HG03378 (cell line): ENCODE measurements at regions not wholly inside any gene's neighbourhood (a gene's known extent, or its start where the extent isn't known, plus 50 kb on each side); places are given as distances from the start of the nearest gene placed in this dataset.
A peak's percentile ranks its signal among the peaks of the same experiment; 100 is the strongest.

Experiments used
- ATAC-seq: cut with Tn5 transposase; IDR thresholded peaks from one replicate; pipeline ENCODE4 v1.9.1; 2021; ENCODE audit warnings: mild to moderate bottlenecking, moderate library complexity; ENCODE audit not compliant: unreplicated experiment

DNA sequence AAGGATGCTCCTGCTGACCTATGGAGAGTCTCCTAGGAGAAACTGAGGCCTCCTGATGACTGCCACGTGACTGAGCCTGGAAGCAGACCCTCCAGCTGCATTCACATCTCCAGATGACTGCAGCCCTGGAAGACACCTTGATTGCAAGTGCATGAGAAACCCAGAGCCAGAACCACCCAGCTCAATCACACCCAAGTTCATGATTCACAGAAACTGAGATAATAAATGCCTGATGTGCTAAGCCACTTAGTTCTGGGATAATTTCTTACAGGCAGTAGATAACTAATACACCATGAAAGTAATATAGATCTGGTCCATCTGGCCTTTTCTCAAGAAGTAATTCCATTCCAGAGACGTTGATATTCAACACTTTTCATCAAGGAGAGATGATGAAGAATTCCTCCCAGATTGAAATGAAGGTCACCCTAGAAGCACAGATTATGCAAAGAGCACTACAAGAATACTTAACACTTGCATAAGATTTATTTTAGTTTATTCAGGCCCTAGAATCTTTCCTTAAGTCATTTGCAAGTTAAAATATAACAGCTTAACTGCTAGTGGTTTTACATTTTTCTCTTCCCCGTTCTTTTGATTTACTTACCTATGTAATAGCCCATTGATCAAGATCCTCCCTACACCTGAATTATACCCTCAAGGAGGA is 208.2 kb upstream of the INHBA start:
- ATAC-seq: no peak

DNA sequence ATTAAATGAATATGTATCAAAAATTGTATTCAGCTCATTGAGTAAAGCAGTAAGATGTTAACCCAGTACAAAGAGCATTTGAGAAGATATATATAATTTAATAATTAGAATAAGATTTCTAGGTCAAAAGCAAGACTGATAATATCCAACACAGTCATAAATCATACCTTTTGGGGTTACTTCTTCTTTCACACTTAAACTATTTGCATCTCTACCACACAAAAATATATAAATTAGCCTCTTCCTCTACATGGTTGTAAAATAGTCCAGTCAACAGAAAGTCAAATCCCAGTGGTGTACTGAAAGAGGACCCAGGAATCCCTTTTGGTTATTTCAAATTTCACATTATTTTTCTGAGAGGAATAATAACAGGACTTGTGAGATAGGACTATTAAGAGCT is 204.6 kb upstream of the INHBA start:
- ATAC-seq: no peak

DNA sequence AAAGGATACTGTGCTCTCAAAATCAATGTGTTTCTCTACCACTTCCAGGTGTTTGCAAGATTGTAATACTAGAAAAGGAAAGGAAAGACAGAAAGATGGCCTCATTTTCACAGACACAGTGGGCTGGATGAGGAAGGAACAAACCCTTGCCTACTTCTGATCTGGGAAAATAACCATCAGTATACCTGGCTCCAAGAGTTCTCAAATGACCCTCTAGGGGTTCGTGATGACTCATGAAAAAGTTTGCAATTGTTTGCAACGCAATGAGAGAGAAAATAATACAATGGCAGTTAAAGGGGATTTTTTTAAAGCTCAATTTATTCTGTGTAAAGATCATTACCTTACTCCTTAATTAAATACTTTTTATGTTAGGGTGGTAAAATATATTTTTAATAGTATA is 197.6 kb upstream of the INHBA start:
- no peak for ATAC-seq

DNA sequence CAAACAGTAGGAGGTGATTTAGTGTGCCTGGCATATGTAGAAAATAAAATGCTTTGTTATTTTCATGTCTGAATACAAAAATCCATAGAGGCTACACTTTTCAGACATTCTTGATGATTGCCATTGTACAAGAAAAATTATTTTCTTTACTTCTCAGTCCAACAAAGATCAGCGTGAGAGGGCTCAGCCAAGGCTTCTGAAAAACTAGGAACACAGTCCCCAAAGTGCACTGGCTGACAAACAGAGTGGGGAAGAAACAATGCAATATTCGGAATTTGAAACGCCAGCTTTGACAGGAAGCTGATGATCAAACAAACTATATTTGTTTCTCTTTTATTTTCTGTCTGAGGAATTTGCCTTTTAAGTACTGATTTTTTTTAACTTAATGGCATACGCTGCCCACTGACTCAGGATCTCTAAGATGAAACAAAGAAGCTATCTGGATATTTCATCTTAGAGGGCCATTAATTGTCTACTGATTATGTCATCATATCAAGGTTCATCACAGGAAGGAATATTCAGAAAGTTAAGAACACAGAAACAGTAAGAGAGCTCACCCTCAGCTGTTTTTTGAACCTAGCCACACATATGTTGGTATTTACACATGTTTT is 197.0 kb upstream of the INHBA start:
- ATAC-seq: no peak

DNA sequence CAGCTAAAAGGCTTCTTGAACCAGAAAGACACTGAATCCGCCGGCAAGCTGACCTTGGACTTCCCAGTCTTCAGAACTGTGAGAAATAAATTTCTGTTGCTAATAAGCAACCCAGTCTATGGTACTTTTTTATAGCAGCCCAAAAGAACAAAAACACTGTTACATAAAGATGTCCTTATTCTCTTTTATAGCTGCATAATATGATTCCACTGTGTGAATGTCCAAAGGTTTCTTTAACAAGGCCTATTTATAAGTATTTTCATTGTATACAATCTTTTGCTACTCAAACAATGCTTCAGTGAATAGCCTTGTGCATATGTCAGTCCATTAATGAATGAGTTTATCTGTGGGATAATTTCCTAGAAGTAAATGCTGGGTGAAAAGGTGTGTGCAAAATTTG is 190.8 kb upstream of the INHBA start:
- no peak for ATAC-seq

DNA sequence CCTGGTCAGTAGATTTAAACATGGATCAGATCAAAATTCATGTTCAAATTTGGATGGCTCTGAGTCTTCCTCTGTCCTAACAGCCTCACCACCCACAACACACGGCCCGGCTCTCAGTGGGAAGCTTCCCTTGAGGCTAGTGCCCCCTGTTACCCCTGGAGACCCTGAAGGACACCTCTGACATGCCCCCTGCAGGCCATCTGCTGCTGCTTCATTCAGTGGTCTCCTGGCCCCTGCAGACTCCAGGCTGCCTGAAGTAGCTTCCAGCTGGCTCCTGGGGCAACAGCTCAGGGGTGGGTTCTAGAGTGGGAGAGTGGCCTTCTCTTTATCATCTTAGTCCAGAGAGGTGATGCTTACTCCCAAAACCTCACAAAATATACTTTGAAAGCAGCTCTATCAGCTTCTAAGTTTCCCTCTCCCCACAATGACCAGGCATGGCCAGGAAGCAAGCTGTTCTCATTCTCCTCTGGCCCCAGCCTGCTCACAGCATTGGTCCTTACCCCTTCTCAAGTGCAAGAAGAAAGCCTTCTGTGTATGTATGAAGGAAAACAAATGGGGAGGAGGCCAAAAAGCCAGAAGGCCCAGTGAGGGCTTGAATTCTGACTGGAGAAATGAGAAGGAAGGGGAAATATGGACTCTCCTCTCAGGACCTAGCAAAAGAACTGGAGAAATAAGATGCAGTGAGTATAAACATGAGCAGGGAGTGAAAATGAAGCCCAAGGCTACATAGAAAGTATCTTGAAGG is 189.6 kb upstream of the INHBA start:
- ATAC-seq: no peak

DNA sequence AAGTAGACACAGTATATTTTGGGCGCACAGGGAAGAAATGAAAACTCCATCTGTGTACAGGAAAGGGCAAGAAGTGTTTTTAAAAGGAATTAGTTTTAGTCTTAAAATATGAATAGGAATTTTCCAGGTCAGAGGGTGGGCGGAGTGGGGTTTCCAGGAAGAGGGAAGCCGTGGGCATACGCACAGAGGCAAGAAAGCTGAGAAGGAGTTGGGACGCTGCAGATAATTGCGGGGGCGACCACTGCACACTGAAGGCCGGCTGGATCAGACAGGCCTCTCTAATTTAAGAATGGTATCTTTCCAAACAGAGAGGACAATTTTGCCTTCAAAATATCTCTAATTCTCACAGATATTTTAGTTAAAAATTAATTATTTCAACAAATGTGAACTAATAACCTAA is 189.1 kb upstream of the INHBA start:
- ATAC-seq: no peak

DNA sequence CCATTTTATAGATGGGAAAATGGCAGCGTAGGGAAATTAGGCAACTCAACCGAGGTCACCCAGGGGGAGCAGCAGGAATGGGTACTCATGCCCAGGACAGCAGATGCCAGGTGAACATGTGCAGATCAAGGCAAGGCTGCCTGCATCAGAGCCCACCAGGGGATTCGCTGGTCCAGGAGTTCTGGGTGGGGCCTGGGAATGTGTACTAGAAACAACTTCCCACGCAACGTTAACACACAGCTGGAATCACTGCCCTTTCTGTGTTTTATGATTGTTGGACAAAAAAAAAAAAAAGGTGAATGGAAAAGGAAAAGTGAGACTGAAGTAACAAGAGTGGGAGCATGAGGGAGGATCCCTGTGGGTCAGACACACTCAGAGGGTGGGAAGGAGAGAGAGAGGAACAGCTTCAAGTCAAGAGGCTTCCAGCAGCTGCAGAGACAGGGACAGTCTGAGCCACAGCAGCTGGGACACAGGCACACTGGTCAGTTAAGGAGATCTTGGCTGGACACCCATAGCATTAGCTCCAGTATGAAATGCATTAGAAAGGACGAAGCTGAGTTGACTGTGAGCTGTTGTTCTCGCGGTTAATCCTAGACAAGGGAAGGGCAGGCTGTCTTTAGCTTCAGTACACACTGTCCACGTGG is 187.9 kb upstream of the INHBA start:
- no peak for ATAC-seq

DNA sequence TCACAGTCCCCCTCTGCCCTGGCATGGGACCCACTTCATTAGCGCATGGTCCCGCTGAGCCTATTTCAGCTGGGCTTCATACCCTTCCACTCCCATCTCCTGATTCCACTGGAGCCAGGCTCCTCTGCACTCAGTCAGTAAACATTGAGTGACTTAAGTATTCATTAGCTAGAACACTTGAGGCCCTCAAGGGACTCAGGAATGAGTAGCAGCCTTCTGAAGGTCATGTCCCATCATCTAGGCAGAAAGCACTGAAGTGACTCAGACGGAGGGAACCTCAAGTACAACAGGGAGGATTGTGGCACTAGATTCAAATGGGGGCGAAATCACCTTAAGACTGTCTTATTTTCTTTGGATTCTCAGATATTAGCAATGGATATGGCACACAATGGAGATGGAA is 186.6 kb upstream of the INHBA start:
- no peak for ATAC-seq

DNA sequence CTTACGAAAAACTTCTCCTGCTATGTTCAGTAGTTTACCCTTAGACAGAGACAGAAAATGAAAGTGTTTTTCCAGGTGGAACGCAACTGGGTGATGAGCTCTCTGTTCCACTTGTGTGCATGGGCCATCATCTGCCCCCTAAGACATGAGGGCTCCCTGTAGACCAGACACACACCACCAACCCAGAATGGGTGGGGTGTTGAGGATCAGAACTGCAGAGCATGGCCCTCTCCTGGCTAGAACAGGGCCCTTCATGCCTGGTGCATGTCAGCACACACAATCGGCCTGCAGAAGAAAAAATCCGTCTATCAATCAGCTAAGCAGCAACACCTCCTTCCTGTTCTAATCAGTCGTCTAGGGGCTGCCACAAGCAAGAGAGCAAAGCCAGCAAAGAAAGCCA is 186.2 kb upstream of the INHBA start:
- ATAC-seq: no peak

DNA sequence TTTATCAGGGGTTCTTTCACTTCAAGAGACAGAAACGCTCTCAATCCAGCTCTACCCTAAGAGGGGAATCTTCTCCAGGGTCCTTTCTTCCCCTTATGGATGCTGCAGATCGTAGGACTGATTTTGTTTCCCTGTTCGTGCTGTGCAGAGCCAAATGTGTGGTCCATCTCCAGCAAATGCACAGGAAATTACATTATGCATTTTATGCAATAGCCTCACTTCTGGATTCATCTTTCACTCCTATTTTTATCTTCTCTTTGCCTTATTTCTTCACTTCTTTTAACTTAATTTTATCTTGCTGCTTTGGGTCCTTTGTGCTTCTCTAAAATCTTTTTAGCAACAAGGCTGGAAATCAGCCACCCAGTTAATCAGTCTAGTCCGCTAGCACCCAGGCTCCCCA is 184.5 kb upstream of the INHBA start:
- no peak for ATAC-seq

DNA sequence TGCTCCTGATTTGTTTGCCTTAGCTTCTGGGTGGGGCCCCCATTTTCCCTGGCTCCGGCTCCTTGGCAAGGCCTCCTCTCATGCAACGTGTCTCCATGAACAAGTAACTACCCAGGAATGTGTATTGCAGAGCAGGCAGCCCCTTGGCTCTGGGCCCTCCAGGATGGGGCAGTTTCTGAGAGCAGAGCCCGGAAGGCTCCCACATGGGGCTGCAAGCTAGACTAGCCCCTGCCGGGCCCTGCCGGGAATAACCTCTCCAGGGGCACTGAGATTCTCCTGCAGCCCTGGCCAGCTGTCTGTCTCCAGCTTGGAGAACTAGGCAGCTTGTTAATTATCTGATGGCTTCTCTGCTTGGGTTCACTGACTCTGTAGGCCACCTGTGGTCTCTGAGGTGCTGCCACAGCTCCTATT is 184.0 kb upstream of the INHBA start:
- ATAC-seq: no peak

DNA sequence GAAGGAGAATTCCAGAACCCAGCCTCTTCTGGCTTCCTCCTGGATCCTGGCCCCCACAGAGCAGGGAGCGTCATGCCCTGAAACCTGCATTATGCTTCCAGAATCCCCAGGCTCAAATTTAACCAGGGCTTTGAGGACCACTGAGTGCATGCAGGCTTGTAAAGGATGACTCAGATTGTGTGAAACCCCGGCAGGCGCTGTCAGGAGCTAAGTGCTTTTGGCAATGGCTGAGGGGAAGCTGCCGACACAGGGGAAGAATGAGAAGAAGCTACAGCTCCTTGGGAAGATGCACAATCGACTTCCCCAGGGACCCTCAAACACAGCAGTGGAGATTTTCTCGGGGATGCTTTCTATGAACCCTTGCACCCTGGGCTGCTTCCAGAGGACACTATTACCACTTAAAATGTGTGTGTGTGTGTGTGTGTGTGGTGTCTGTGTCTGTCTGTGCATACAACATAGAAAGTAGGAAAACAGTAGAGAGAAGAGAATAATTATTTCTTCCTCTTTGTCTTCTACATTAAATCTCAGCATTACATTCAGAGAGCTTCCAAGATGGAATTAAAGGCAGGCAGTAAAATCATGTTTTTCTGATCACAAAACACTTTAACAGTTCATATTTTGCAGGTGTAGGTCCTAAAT is 183.5 kb upstream of the INHBA start:
- ATAC-seq: no peak

DNA sequence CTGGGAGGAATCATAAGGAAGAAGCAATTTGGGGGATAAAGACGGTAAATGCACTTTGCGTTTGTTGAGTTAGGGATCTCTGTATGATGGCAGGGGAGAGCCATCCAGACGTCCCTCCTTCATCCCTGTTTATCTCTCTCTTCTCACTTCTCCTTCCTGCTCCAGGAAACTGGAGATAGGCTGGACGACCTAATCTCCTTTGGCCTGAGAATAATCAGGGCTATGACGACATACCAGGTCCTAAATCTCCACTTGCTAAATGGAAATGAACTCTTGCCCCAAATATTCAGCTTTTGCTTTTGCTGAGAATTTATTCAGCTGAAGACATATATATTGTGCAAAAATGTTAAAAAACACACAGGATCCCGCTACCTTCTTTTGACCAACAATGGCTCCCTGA is 182.9 kb upstream of the INHBA start:
- ATAC-seq: no peak

DNA sequence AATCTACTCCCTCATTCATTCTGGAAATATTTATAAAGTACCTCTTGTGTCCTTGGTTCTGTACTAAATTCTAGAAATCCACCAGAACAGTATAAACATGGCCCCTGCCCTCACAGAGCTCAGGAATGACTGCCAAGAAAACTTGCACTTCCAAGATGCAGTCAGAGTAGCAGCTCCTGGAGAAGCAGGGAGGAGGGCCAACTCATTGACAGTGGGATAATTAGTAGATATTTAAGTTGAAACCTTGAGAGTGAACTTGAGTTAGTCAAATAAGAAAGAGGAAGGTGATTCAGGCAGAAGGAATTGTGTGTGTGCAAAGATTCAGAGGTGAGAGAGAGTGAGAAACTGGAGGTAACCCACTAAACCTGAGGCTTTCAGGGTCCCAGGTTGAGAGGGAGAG is 182.2 kb upstream of the INHBA start:
- ATAC-seq: no peak

DNA sequence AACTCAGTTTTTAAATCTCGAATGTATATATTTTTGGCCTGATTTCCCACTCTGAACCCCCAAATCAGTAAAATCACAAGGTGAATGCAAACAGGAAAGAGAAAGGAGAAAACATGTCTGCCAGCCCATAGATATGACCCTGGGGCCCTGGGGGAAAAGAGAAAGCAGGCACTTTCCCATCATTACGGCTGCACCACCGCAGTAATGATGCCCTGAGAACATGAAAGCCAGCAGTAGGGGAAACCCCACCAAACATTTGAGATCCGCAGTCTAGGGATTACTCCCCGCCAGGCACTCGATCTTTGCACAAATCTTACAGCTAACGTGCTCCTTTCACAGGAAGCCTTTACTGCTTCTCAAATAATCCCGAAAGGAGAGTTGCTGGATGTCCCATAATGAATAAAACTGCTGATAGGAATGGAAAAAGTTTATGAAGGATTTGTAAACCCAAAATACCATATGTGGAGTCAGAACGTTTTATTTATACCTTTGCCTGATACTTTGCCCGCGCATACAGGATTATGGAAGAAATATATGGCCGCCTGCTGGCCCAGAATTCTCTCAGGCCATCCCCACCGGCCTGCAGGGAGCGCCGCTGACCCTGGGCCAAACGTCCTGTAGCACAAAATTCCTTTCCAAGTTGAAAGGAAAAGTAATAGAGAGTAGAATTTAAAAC is 180.0 kb upstream of the INHBA start:
- ATAC-seq: peak; percentile 31

DNA sequence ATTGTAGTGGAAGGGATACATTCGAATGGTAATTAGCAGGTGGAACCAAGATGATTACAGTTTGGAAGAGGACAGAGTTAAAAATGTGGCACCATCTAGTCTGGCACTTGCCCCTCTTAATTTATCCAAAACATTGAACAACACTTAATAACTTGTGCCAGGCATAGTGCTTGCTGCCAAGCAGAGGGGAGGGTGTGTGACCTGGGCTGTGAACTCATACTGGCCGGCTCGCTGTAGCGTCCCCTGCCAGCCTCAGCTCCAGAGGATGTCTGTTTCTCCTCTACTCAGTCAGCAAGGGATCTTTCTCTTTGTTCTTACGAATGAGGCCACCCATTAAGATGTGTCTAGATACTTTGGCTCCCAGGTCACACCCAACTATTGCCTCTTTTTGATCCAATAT is 179.4 kb upstream of the INHBA start:
- ATAC-seq: no peak

DNA sequence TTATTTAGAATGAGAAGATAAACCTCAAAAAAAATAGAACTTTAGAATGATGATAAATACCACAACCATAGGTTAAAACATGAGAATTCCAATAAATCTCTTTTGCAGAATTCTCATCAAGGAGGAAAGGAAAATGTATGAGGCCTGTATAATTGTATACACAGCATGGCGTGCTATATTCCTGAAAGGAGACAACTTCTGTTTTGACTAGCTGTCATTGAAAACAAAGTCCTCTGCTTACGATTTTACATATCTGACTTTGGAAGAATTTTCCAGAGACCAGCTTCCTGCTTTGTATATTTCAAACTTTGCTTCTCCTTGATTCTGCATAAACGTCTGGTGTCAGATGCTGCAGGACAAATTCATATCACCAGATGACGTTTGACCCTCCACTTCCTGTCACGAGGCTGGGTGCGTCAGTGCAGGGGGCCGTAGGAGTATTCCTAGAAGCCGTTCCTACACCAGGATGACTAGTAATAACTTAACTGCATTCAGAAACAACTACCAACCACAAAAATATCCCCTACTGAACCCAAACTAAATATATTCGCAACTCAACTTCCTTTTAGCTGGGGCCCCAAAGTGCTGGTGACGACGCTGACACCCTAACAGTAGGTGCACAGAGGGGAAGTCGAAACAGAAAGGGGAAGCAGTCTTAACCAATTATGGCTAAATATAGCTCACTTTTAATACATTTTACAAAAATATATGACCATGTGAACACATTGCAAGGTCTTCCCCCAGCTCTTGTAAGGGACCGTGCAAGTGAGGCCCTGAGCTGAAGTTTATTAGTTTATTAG is 178.6 kb upstream of the INHBA start:
- ATAC-seq: peak; percentile 96

DNA sequence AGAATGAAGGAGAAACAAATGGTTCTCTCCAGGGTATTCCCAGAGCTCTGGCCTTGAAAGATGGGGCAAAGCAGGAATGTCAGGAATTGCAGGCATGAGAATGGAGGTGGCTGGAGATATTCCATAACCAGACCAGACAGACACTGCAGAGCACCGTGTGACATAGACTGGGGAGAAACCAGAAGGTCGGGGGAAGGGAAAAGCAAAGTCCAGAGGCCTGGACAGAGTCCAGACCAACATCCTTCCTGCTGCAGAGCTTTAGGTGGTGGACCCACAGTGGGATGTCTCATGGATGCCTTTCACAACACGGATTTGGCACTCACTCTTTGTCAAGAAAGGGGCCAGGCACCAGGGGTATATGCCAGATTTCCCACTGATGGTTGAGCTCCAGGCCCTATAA is 177.2 kb upstream of the INHBA start:
- ATAC-seq: no peak

DNA sequence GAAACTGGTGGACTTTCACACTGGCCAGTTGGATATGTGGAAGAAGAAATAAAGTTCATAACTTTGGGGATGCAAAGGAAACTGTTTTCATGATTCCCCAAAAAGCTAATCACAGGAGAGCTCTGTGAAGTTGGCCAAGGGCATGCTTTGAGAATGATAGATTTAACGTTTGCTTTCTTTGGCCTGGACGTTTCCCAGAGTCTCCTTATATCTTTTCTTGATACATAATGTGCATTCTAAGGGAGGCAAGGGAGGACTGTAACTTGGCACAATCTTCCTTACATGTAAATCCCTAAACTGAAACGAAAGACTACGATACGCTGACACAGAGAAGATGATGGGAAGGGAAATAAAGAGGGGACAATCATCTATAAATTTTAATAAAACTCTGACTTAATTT is 176.5 kb upstream of the INHBA start:
- ATAC-seq: no peak
